ENCODE measurements at regions not wholly inside any gene's neighbourhood (a gene's known extent, or its start where the extent isn't known, plus 50 kb on each side); places are given as distances from the start of the nearest gene placed in this dataset.

DNA sequence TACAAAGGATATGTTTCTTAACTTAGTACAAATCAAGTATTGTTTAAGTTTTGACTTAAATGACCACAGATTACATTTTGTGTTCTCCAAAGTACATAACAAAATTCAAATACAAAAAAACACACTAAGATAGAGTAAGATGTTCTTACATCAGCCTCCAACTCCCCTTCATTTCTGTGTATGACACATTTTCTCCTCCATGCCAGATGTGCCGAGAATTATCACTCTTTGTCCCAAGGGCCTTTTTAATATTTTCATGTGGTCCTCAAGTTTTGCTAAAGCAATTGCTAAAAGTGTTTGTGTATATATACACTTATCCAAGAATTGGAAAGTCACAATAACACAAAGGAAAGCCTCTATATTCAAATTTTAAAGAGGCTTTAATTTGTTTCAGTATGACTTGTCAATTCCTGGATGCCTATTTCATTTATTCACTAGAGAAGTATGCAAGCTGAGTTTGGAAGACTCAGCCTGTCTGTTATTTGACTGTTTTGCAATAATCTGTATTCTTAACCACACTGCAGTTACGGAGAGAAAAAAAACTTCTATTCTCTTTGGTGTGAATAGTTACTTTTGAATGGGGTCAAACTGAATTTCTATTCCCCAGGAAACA, 586.4 kb upstream of the SEMA3D start:
- DNase-seq: no peak

- no peak for DNase-seq
Observed at GRCh38 chr7:85771516-85771915, 584.7 kb upstream of the SEMA3D start.

DNA sequence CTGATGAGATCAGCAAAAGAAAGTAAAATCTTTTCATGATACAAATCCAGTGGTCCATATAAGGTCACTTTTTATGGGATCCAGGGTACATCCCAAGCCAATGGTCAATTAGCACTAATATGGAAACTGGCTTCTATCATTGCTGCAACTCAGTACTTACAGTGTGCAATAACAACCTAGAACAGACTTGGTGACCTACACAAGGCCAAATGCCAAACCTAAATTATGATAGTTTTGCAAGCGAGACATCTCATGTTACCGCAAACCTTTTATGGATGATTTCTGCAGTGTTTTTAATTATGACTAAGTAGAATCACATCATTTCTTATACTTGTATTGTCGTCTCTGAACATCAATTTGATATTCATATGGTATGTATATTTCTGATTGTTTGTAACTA, 583.5 kb upstream of the SEMA3D start:
- no peak for DNase-seq

DNA sequence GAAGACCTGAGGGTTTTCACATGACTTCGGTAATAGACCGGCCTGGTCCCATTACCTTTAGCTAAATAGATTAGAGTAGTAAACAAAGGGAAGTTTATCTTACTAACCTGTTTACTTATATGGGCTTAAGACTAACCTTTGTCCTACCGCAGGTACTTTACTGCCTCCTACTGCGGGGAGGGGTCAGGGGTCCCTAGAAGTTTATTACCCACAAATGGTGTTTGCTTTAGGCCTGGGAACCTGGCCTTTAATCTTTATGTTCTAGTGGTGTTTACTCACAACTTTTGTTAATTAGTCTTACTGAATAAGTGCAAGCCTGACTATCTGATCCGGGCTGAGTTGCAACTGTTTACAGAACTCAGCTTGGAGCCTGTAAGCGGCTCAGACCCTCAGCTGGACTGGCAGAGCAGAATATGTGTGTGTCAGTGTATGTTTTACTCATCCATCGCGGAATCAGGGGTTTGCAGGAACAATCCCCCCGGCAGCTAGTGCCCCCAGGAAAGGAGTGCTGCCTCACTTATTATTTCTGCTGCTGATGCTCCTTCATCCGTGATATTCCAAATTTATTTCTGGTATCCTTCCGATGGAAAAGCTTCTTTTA, 578.9 kb upstream of the SEMA3D start:
- peak; percentile 28 for DNase-seq

GRCh38 chr7:85764034-85764433, 577.2 kb upstream of the SEMA3D start:
- no peak for DNase-seq

DNA sequence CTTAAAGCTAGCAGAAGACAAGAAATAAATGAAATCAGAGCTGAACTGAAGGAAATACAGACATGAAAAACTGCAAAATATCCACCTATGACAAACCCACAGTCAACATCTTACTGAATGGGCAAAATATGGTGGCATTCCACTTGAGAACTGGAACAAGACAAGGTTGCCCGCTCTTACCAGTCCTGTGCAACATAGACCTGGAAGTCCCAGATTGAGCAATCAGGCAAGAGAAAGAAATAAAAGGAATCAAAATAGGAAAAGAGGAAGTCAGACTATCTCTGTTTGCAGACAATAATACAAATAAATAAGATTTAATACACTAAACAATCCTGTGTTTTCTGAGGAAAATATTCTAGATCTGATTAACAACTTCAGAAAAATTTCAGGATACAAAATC, 570.5 kb upstream of the SEMA3D start:
- no peak for DNase-seq

DNA sequence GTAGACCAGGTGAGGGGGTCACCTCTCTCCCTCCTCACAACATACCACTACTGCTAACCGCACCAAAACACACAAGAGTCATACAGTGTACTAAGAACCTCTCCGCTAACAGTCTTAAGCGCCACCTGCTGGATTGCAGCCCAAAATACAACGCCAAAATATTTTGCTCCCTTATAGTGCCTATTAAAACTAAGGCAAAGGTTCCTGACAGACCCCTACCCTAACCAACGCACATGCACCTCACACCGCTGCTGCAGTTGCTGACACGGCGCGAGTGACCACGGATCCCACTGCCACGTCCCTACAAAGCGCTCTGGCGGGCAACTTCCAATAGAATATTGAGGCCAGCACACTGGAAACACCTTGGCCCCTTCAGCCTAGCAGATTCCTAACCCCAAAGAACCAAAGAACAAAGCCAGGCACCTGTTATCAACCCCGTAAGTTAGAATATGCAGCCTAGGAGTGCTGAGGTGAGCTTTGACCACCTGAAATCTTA, 563.6 kb upstream of the SEMA3D start:
- DNase-seq: peak; percentile 20

- no peak for DNase-seq
Observed at GRCh38 chr7:85749696-85750453, 563.0 kb upstream of the SEMA3D start.

- no peak for DNase-seq
Observed at GRCh38 chr7:85748861-85749260, 562.0 kb upstream of the SEMA3D start.

GRCh38 chr7:85737426-85737825, 550.6 kb upstream of the SEMA3D start:
- peak; percentile 0 for DNase-seq

GRCh38 chr7:85736085-85736484, 549.2 kb upstream of the SEMA3D start:
- DNase-seq: no peak

- no peak for DNase-seq
Observed at GRCh38 chr7:85734823-85735222, 548.0 kb upstream of the SEMA3D start.

DNA sequence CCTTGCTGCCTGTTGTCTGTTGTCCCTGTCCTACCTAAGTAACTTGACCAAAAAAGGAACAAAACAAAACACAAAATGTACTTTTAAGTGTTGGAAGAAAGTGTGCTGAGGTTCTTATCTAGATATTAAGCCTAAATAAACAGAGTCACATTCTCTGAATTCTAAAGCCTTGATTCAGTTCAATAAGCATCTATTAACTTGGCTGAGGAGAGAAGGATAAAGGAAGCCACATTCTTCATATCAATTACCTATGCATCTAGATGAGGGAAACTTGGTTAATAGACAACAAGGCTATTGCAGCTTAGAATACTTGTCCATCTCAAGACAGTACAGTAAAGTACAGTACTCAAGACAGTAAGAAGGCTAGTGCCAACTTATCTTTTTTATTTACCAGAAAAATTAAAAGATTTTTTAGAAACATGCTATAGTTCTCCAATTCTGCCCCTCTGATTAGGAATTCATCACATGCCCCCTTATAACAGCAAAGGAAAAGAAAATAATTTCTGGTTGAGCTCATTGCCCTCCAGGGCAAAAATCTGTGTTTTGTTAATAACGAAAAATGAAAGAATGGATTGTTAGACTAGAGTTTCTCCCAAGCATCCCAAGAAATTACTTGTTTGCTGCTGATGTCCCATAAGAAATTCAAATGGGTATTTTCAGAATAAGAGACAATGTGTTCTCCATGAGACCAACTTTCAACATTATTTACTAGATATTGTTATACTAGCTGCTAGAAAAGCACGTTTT, 546.5 kb upstream of the SEMA3D start:
- no peak for DNase-seq

DNA sequence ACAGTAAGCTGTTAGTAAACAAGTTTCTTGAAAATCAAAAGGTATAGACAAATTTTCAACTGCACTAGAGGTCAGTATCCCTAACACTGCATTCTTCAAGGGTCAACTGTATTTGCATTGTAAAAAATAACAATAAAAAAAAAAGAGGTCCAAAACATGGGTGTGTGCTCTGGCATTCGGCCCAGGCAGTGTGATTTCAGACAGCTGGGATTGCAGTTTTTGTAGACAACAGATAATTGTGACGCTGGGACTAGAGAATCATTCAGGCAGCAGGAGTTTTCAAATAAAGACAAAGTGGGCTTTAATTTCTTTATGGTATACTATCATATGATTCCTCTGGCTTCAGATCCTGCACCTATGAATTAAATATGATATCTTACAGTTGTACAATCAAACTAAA, 543.2 kb upstream of the SEMA3D start:
- no peak for DNase-seq

DNA sequence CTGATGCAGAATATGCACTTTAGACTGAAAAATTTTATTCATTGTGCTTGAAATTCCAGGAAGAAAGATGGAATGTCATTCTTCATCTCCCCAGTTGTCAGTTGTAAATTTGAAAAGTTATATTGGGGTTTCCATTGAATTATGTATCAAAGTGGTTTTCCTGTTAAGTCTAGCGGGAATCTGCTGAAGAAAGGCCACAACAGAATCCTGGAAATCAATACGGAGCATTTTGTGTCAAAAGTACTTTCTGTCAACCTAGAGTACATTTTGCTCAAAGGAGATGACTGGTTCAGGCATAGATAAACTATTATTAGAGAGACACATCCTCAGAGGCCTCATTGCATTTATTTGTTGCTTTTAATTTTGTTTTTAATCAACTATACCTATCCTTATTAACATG, 538.2 kb upstream of the SEMA3D start:
- DNase-seq: no peak

DNA sequence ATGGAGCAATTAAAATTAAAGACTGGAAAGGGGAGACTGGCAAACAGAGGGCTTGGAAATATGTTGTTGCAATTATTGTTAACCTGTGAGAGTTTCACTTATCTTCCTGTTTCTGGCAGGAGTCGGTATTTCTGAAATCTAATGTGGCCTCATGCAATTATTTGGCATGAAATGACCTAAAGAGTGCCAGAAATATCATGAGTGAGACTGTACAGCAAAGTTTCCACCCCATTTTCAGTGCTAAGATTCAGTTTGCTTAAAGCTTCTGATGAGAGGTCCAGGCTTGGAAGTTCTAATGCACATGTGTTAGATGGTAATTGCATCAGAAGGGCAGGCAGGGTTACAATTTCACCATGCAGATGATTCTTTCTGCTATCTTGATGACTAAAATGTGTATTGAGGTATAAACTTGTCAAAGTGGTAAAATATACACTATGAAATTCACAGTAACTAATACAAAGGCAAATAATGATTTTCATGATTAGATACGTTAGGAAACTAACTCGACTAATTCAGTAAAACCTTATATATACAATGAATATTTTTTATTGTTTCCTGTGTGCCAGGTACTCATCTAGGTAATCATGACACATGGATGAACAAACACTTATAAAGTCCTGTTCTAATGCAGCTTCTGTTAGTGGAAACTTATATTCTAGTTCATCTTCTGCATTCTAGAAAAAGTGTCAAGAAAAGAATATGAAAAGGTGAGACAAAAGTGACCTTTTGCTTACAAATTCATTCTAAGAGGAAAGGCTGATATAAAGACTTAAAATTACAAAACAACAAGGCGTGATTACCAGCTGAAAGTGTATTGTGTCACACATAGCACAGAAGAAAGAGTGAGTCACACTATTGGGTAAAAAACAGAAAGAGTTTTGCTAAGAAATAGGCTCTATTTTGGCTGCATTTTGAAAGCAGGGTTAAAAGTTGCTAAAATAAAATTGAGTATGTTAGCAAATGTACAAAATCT, 533.4 kb upstream of the SEMA3D start:
- DNase-seq: no peak

DNA sequence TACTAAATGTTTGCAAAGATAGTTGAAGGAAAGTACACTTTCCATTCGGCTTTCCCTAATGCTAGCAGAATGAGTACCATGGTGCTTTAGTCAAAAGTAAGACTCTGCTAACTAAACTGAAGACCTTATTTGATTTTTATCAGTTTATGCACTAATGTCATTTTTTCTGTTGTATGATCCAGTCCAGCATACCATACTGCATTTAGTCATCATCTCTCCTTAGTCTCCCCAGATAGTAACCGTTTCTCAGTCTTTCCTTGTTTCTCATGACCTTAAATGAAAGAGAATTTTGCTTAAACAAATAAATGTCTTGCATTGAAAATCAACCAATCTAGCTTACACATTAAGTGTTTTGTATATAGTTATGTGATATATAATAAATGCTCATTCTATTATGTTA, 529.5 kb upstream of the SEMA3D start:
- no peak for DNase-seq

- no peak for DNase-seq
Observed at GRCh38 chr7:85714951-85715350, 528.1 kb upstream of the SEMA3D start.

GRCh38 chr7:85714043-85714578, 527.3 kb upstream of the SEMA3D start:
- no peak for DNase-seq

DNA sequence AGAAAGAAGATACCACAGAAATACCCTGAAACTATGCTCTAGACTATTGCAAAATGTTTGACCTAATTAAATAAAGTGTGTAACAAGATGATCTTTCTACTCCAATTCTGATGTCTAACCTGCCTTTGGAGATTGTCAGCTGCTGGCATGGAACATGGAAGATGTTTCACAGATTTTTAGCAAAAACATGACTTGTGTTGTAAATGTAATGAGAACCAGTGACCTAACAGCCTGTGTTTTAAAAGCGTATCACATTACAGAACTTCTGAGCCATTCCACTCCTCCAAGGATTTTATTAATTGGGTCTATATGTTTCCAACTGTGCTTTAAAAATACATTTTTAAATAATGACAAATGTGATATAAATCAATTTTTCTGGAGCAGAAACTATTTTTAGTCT, 526.3 kb upstream of the SEMA3D start:
- no peak for DNase-seq

- DNase-seq: no peak
Observed at GRCh38 chr7:85711894-85712293, 525.0 kb upstream of the SEMA3D start.

- no peak for DNase-seq
Observed at GRCh38 chr7:85710960-85711359, 524.1 kb upstream of the SEMA3D start.
